ENCODE measurements at regions not wholly inside any gene's neighbourhood (a gene's known extent, or its start where the extent isn't known, plus 50 kb on each side); places are given as distances from the start of the nearest gene placed in this dataset.

- Histone ChIP-seq H3K36me3 (ENCODE audit: control insufficient read depth, insufficient read depth, low read length) (no peaks in the 10 kb centered on the region), H3K27me3 (ENCODE audit: control insufficient read depth, insufficient read depth, low read length) (peaks cover 23% of the 10 kb centered on the region), H3K4me3 (ENCODE audit: low read depth, low read length) (no peak overlapping the region)
- no peak for TF ChIP-seq CTCF (IDR thresholded peaks at IDR 0.05; ENCODE audit: insufficient read depth, low read length, poor library complexity, severe bottlenecking)
- no peak for DNase-seq (ENCODE audit: low read depth)
Measured at GRCh38 chr1:148355976-148356375, 127.1 kb downstream of the PPIAL4G start.

GRCh38 chr1:148354913-148355308 is 128.2 kb downstream of the PPIAL4G start:
- DNase-seq (ENCODE audit: low read depth), result no peak
- Histone ChIP-seq H3K27me3 (ENCODE audit: control insufficient read depth, insufficient read depth, low read length) (peaks cover 26% of the 10 kb centered on the region), H3K4me3 (ENCODE audit: low read depth, low read length) (no peak overlapping the region), H3K36me3 (ENCODE audit: control insufficient read depth, insufficient read depth, low read length) (no peaks in the 10 kb centered on the region)
- TF ChIP-seq CTCF (IDR thresholded peaks at IDR 0.05; ENCODE audit: insufficient read depth, low read length, poor library complexity, severe bottlenecking), result no peak

- no peaks in the 10 kb centered on the region for H3K36me3 ChIP-seq (ENCODE audit: control insufficient read depth, insufficient read depth, low read length)
- peaks cover 26% of the 10 kb centered on the region for H3K27me3 ChIP-seq (ENCODE audit: control insufficient read depth, insufficient read depth, low read length)
- TF ChIP-seq CTCF (IDR thresholded peaks at IDR 0.05; ENCODE audit: insufficient read depth, low read length, poor library complexity, severe bottlenecking), result no peak
- no peak overlapping the region for H3K4me3 ChIP-seq (ENCODE audit: low read depth, low read length)
- no peak for DNase-seq (ENCODE audit: low read depth)
Measured at GRCh38 chr1:148354284-148354912, 128.7 kb downstream of the PPIAL4G start.

- peaks cover 26% of the 10 kb centered on the region for H3K27me3 ChIP-seq (ENCODE audit: control insufficient read depth, insufficient read depth, low read length)
- no peak for TF ChIP-seq CTCF (IDR thresholded peaks at IDR 0.05; ENCODE audit: insufficient read depth, low read length, poor library complexity, severe bottlenecking)
- no peaks in the 10 kb centered on the region for H3K36me3 ChIP-seq (ENCODE audit: control insufficient read depth, insufficient read depth, low read length)
- no peak for DNase-seq (ENCODE audit: low read depth)
- no peak overlapping the region for H3K4me3 ChIP-seq (ENCODE audit: low read depth, low read length)
Measured at GRCh38 chr1:148353461-148354283, 129.4 kb downstream of the PPIAL4G start.

- TF ChIP-seq CTCF (IDR thresholded peaks at IDR 0.05; ENCODE audit: insufficient read depth, low read length, poor library complexity, severe bottlenecking), result no peak
- no peak for DNase-seq (ENCODE audit: low read depth)
- Histone ChIP-seq H3K27me3 (ENCODE audit: control insufficient read depth, insufficient read depth, low read length) (peaks cover 26% of the 10 kb centered on the region), H3K4me3 (ENCODE audit: low read depth, low read length) (no peak overlapping the region), H3K36me3 (ENCODE audit: control insufficient read depth, insufficient read depth, low read length) (no peaks in the 10 kb centered on the region)
Measured at GRCh38 chr1:148352470-148353053, 130.5 kb downstream of the PPIAL4G start.
